SH-SY5Y (cell line): ENCODE measurements at regions not wholly inside any gene's neighbourhood (a gene's known extent, or its start where the extent isn't known, plus 50 kb on each side); places are given as distances from the start of the nearest gene placed in this dataset.

Source experiments
- GATA2 ChIP-seq: IDR thresholded peaks from 2 replicates; pipeline ENCODE4 v1.6.1; 2011; ENCODE audit warnings: mild to moderate bottlenecking, low read depth, low read length
- GATA3 ChIP-seq: IDR thresholded peaks from 2 replicates; pipeline ENCODE4 v1.6.1; 2011; ENCODE audit warnings: low read depth, mild to moderate bottlenecking, low read length, moderate library complexity

DNA sequence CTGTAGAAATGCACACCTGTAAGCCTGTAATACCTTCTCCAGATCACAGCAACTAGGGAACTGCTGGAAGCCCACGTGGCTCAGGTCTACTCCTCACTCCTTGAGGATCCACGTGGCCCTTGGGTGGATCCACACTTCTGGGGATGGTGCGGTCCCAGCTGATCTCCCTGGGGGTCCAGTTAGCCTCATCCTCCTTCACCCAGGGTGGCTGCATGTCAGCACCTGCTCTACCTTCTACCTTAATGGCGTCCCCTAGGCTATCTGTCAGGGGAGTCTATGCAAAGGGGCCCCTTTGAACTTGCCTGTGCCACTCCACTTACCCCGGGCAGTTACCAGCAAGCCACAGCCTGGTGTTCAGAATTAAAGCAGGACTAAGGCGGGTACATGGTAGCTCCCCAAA lies 284.7 kb downstream of the MYCN start:
- no peak for TF ChIP-seq GATA3
- no peak for TF ChIP-seq GATA2

DNA sequence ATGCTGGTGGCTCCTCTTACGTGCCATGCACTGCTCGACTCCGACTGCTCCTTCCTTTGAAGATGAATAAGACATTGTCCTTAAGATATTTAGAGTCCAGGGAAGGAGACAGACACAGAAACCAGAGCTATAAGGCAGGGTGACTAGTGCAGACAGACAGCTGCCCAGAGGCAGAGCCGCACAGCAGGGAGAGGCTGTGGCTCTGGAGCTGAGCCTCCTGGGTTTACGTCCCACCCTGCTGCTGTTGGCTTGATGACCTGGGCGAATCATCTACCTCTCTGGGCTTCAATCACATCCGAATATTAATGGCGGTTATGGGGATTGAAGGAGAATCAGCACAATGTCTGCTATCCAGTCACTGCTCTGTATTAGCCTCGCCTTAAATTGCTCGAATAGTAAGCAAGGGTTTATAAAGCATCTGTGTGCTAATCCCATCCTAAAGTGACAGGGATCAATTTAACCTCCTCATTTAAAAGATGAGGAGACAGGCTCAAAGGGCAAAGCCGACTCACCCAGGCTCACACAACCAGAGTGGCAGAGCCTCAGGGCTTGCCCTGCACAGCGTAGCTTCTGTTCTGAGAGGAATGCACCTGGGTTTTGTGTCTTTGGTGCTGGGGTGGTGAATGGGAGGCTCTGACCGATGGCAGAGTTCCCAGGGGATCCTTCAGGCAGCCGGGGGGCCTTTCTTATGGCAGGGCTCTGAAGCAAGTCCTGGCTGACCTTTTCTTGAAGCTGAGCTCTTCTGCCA lies 284.1 kb downstream of the MYCN start:
- TF ChIP-seq GATA3 = no peak
- TF ChIP-seq GATA2 = no peak

DNA sequence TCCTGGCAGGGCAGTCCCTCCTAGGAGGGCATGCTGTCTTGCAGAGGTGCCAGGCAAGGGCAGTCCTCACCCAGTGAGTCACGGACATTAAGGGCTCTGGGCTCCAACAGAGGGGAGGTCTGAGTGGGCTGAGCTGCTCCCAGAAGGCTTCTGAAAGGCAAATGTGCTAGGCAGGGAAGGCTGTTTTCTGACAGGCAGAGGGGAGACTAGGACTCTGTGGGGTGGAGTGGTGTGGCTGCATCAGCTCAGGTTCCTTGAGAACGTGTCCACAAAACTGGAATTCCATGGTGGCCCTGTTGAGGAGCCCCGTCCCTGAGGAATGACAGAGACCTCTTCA lies 283.5 kb downstream of the MYCN start:
- TF ChIP-seq GATA3 = no peak
- no peak for TF ChIP-seq GATA2

DNA sequence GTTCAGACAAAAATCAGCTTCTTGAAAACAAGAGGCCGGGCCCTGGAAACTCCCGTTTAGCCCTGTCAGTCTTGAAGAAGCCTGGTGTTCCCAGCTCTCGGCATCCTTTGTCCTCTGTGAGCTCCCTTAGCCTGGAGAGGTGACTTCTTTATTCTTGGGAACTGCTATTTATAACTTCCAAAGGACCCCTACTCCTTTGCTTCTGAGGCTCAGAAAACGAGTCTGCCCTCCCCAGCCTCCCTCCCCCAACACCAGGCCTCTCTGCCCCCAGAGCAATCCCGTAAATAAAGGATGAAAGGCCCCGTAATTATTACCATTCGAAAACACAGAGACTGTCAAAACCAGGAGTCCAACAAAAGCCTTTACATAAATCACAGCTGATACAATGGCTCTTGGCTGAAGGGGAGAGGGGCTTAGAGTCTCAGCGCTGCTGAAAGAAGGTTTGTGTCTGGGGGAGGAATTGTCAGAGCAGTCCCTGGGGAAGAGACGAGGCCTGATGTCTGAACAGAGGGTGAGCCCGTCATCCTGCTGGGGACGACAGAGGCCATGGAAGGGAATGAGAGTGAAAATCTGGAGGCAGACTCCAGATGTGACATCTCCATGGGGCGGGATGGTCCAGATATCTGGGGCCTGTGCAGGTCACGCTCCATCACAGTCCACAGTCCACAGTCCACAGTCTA lies 283.0 kb downstream of the MYCN start:
- TF ChIP-seq GATA3 (no peak), GATA2 (no peak)

DNA sequence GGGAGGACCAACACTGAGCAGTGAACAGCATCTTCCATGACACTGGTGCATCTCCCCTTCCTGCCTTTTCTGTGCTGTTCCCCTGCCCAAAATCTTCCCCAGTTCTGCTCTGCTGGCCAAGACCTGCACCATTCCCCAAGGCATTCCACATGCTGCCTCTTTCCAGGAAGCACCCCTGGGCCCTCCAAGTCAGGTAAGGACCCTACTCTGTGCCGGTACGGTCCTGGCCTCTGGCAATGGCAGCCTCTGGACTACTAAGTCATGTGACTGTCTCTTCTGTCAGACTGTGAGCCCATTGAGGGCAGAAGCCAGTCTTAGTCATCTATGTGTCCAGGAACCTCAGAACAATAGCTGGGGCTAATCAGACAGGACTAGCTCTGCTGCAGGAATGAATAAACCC lies 282.0 kb downstream of the MYCN start:
- TF ChIP-seq GATA3 (no peak), GATA2 (no peak)

DNA sequence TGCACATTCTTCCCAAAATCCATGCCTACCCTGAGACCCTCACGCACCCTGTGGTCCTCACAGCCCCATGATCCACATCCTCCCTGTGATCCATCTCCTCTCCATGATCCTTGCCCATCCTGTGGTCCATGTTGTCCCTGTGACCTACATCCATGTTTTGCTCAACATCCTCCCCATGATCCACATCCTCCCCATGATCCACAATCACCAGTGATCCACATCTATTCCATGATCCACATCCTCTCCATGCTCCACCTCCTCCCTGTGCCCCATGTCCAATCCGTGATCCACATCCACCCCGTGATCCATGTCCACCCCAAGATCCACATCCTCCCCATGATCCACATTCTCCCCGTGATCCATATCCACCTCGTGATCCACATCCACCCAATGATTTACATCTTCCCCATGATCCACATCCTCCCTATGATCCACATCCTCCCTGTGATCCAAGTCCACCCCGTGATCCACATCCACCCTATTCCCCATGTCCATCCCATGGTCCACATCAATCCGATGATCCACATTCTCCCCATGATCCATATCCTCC lies 281.2 kb downstream of the MYCN start:
- TF ChIP-seq GATA2 (no peak), GATA3 (no peak)

DNA sequence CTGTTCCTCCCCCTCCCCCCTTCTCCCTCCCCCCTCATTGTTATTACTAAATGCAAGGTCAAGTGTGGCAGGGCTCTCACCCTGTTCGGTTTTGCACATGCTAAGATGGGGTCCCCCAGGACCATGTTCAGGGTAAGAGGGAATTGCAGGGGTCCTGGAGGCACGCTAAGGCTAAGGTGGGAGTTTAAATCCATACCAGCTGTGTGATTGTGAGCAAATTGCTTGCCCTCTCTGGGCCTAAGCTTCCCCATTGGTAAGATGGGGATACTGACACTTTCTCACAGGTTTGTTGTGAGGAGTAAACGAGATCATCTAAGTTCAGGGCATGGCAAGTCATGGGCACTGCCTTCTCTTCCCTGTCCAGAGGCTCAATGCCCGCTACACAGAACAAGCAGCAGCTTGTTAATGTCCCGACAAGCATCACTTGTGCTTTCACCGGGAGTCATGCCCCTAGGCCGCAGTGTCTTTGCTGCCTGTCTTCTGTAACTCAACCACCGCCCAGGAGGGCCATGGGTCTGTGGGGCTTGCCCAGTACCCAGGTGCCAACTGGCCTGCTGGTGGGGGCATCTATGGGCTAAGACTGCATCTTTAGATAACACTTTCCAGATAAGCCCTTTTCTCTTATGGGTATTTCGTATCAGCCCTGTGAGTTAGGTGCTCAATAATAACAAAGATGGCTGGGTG lies 279.1 kb downstream of the MYCN start:
- TF ChIP-seq GATA2 (no peak), GATA3 (no peak)

DNA sequence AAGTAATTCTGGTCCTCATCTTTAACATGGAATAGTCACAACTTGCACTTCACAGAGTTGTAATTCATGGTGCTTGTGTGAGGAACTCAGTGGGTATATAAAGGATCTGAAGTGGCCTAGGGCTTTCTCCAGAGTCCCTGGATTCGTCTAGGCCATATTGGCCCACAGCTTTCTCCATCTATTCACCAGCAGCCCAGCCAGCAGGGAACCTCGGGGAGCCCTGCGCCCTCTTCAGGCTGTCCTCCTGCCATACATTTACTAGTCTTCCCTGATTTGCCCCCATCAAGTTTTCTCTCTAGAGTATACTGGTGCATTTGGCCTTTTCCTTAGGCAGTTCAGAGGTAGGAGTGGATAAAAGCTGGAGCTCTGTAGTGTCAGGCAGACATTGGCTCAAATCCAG lies 278.3 kb downstream of the MYCN start:
- no peak for TF ChIP-seq GATA3
- no peak for TF ChIP-seq GATA2

DNA sequence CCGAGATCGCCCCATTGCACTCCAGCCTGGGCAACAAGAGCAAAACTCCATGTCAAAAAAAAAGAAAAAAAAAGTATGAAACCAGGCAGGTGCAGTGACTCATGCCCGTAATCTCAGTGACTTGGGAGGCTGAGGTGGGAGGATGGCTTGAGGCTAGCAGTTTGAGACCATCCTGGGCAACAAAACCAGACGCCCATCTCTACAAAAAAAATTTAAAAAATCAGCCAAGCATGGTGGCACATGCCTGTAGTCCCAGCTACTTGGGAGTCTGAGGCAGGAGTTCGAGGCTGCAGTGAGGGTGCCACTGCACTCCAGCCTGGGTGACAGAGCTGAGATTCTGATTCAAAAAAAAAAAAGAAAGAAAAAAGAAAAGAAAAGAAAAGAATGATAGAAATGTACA lies 277.8 kb downstream of the MYCN start:
- TF ChIP-seq GATA2 (no peak), GATA3 (no peak)

DNA sequence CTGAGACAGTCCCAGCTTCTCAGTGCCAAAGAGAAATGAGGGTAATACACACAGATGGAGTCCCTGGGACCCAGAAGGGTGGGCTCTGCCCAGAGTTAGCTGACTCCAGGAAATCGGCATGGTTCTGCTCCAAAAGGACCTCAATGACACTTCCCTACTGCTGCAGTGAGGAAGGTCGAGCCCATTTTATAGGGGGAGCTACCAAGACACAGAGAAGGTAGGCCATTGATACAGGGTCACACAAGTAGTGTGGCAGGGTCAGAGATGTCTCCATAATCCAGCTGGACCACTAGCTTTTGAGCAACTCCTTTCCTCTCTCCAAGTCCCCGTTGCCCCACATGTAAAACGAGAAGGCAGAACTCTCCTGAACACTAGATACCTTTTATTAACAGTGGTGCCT lies 276.9 kb downstream of the MYCN start:
- TF ChIP-seq GATA3 (no peak), GATA2 (no peak)

DNA sequence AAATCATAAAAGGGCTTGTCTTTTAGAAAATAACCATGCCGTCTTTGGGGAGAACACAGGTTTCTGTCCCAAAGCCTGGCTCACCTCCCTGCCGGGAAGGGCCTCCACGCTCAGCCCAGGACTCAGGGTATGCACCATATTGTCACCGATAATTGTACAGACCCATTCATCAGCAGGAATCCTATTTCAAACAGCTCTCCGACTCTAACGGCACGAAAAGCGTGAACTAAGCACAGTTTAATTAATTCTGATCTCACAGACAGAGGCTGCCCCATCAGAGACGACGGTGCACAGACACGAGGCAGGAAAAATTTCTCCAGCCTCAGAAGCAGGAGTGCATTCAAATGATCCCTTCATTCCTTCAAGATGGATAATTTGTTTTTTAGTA lies 276.2 kb downstream of the MYCN start:
- no peak for TF ChIP-seq GATA2
- TF ChIP-seq GATA3 = no peak

DNA sequence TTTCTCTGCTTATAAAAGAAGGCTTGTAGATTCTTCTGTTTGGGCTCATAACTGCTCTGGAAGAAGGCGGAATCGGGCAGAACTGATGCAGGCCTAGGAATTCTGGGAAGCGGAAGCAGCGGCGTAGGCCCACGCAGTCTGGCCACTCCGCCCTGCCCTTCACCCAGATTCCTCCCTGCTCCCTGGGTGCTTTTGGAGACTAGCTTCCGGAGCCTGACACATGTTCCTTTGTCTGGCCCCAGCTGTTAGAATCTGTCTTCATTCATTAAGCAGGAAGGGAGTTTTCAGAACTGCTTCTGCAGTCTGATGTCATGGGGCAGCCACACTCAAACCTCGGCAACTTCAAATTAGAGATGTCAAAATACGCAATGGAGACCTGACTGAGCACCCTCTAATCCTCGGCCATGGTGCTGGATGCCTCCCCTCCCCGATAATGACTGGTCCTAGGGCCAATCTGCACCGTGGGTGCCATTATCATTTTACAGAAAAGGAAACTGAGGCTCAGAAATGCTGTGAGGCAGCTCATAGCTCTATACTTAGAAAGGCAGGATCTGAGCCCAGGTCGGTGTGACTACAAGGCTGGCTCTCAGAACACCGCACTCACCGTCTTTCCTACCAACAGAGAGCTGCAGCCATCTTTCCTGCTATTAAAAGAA lies 275.7 kb downstream of the MYCN start:
- TF ChIP-seq GATA3 (no peak), GATA2 (no peak)

DNA sequence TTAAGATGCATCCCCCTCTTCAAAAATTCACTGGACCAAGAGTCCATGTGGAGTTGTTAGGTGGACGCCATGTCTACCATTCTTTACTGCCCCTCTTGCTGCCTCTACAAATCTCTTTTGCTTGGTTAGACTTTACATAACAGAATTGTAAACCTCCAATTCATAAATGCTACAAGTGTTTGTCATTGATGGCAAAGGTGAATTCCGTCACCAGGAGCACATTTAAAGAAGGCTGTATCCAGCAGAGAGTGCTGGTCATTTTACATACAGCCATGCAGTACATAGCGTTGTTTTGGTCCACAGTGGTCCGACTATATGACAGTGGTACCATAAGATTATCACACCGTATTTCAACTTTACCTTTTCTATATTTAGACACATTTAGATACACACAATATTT lies 274.5 kb downstream of the MYCN start:
- TF ChIP-seq GATA3 (no peak), GATA2 (no peak)

DNA sequence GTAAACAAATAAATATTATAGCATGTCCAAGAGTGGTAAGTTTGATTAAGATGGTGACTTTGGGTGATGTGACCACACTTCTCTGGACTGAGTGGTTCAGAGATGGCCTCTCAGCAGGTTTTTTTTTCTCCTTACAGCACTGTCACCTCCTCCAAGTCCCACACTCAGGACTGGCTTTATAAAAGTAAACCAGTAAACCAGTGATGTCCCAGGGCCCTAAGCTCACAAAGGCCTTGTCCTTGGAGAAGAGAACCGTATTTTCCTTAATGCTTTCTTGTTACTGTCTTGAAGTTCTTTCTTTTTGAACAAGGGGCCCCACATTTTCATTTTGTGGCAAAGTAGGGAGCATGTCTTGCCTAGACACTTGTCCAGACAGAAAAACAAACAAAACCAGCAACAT lies 274.0 kb downstream of the MYCN start:
- TF ChIP-seq GATA3 (no peak), GATA2 (no peak)
